SIG-M5 treated with dmso at 0.1 percent for 504 hours (cell line): ENCODE measurements at regions not wholly inside any gene's neighbourhood (a gene's known extent, or its start where the extent isn't known, plus 50 kb on each side); places are given as distances from the start of the nearest gene placed in this dataset.

Experiments
- DNase-seq: peaks from one replicate; lab custom pipeline; 2025; ENCODE audit not compliant: unreplicated experiment; lab: John Stamatoyannopoulos, UW

DNA sequence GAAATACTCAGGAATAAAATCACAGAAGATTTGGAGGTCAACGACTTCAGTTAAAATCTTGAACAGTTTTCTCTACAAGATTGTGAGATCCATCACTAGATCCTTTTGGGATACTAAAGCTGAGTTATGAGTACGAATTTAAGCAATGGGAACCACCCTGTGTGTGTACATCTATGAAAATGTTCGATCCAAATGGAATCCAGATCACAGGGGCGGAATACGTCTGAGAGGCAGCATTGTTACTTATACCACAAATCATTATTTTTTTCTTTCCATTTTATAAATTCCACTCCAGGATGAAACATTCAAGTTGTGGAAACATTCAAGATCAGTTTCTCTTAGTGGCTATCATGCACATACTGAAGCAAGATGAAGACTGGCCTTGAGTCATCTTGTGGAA is 239.3 kb upstream of the PAPPA start:
- DNase-seq, result no peak

DNA sequence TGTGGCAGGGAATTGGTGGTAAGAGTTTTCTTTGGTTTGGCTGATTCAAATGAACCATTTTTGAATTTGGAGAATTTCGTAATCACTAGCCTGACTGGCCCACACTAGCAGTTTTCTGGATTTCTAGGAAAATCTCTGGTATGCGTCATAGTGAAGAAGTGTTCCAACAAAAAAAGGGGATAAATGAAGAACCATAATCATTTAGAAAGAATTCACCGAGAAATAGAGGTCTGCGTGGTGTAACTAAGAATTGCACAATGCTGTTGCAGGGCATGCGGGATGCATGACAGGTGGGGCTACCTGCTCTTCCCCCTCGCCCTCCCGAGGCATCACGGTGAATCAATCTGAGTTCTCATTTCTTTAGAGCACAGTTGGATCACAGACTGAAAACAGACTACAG is 232.3 kb upstream of the PAPPA start:
- no peak for DNase-seq

DNA sequence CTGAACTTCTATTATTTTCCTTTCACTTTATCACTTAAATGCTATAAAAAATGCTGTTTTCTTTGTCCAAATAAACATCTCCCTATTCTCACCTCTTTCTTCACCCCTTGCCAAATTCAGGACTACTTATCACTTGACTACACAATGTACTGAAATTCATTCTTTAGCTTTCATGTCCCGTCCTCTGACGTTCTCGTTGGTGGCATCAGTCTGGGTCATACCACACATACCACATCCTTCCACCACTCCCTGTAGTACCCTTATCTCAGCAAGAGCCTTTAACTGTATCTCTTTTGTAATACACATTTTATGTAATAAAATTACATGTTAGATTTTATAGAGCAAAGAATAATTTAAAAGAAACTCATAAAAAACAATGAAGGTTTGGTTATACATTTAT is 231.1 kb upstream of the PAPPA start:
- DNase-seq, result no peak

DNA sequence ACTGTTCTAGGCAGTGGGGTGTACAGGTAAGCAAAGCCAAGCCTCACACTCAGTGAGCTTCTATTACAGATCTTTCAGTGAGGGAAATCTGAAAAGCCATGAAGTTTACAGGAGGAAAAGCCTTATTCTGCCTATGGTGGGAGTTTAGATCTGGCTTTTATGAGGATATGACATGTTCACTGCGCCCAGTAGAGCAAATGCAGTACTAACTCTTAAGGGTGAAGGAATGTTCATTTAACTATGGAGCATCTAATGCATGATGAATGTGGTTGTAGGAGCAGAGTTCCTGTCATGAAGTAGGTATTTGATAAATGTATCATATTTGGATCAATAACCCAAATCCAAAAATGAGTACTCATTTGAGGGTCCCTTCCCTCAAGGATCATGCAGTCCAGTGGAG is 230.2 kb upstream of the PAPPA start:
- no peak for DNase-seq

DNA sequence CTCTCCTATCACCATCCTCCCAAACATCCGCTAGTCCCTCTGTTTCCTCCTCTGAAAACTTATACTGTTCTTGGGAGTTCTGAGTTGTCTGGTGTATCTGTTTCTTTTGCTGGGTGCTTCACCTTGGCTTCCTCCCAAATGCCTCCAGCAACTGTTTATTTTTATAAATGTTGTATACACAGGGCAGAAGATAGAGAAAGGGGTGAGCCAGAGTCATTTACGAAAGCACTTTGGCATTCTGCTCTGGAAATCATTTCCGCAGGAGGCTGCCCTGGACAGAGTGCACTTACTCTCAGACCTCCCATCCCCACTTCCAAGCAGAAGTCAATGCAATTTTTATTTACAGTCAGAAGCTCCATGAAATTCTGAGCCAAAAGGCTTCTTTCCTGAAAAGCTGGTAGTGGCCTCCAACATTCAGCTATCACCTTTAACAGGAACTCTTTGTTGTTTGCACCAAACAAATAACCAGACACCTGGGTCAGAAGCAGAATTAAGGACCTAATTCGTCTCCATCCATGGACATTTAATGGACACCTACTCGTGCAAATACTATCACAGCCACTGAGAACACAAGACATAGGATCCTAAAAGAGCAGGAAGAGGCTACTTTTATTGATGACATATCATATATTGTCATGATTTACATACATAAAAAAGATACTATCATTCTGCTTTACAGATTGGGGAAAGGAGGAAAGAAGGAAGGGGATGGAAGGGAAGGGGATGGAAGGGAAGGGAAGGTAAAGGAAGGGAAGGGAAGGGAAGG is 229.5 kb upstream of the PAPPA start:
- DNase-seq, result no peak

DNA sequence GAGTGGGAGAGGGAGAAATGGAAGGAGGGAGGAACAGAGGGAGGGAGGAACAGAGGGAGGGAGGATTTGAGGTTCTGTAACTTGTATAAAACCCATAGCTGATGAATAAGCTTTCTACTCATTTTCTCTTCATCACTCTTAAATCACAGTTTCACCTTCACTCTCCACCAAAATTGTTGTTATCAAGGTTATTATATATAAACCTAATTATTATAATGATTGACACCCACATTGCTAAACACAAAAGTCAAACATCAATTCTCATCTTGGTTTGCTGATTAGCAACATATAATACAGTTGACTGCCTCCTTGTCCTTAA is 229.0 kb upstream of the PAPPA start:
- DNase-seq, result no peak

DNA sequence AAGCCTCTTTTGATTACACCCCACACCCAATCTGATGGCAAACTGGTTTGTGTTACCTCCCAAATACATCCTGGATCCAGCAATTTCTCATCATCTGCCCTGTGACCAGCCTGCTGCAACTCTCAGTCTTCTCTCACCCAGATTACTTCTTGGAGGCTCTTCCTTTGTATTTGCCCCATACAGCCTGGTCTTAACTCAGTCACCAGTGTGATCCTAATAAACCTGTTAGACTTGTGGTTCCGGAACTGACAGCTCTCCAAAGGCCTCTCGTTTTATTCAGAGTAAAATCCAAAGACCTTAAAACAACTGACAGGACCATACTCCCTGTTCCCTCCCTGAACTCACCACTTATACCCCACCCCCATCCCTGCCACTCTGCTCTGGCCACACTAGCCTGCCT is 228.2 kb upstream of the PAPPA start:
- DNase-seq, result no peak

DNA sequence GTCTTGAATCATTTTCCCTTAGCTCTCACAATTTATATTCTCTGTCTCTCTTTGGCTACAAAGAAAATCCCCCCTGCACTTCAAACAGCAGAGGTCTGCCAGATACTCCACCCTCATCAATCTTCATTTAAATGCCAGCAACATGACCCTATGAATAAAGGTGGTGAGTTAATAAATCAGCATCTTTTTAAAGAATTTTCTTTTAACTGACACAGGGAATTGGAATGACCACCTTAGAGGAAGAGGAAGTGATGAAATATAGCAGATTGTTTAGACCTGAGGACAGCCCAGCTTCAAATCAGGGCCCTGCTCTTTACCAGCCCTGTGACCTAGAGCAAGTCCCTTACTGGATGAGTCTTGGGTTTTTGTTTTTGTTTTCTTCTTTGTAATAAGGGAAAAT is 223.1 kb upstream of the PAPPA start:
- no peak for DNase-seq

DNA sequence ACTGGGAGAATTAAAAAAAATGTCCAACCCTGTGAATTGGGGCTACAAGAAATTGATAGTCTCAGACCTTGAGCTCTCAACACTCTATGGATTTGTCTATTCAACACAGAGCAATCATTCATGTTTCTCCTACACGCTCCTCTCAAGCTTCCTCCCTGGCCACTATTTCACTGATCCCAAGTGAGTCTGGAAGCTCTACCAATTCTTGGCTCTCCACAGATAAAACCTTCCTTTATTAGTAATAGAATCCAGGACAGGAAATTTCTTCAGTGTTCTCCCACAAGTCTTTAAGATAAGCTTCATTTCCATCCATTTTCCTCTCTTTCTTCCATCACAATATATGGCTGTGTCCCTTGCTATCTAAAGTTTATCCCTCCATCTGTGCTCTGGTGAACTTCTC is 215.1 kb upstream of the PAPPA start:
- no peak for DNase-seq

DNA sequence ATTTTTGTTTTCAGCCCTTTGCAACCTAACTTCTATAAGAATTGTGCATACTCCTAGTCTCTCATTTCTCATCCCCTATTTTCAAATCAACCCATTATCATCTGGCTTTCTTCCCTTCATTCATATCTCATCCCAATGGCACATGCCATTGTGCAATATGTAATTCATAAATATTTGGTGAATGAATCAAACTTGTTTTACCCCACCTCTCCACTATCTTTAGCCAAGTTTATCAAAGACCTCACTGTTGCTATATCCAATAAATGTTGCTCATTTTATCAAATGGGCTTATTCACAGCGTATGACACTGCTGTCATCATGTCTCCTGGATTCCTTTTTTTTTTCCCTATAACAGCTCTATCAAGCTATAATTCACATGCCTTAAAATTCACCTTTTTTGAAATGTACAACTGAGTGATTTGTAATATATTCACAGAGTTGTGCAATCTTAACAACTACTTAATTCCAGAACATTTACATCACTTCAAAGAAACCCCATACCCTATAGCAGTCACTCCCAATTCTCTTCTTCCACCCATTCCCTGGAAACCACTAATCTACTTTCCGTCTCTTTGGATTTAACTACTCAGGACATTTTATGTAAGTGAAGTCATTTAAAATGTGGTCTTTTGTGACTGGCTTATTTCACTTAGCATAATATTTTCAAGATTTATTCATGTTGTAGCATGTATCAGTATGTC is 214.4 kb upstream of the PAPPA start:
- DNase-seq, result no peak

DNA sequence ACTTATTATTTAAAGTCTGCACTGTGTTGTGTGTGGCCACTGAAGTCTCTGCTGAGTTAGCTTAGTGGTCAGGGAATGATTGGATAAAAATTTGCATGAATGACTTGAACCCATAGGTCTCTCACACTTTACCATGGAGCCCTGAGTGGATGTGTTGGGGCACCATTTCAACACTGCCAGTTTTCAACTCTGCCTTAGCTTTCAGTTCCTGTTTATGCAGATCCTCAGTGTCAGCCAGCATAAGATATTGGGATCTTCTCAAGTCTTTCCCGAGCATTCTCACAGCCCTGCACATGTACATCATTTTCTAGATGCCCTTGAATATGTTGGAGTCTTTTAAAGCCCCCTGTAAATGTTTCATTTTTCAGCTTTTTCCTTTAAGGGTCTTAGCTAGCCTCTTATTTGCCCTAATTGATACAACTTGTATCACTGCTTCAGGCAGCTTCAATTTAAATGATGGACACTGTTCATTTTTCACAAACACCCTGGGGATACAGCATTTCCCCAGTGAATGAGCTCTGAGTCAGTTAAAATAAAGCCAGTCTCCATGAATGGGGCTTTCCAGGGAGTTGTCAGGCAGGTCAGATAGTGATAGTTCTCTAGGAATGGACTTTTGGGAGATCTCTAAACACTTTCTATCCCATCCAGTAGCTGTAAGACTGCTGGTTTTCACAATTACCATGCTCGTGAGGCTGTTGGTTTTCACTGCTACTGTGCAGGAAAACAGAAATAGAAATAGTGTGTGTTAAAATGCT is 211.9 kb upstream of the PAPPA start:
- no peak for DNase-seq

DNA sequence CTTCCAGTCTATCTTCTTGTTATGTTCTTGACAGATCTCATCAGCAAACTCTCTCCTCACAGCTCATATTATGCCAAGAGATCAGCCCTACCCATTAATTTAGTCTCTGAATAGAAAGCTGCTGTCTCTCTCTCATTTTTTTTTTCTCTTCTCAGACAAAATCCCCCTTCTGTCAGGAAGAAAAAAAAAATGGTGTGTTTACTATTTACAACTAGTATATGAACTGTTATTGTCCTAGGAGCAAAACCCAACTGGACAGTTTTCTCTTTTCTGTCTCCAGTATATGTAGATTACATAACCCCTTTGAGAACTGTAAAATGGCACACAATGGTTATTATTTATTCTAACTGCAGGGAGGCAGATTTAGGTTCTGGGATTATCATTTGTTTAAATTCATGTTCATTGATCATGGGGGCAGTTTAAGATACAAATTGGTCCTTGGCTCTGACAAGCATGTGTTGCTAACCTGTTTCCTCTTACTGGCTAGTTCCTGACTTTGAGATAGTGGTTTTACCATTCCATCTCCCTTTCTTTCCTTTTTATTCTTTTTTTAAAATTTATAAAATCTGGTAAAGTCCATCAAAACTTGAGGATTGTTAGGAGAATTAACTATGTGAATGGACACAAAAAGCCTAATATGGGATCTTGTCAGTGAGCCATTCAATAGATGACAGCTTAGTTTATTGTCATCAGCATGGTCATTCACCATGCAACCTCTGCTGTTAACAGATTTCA is 210.0 kb upstream of the PAPPA start:
- DNase-seq, result no peak

DNA sequence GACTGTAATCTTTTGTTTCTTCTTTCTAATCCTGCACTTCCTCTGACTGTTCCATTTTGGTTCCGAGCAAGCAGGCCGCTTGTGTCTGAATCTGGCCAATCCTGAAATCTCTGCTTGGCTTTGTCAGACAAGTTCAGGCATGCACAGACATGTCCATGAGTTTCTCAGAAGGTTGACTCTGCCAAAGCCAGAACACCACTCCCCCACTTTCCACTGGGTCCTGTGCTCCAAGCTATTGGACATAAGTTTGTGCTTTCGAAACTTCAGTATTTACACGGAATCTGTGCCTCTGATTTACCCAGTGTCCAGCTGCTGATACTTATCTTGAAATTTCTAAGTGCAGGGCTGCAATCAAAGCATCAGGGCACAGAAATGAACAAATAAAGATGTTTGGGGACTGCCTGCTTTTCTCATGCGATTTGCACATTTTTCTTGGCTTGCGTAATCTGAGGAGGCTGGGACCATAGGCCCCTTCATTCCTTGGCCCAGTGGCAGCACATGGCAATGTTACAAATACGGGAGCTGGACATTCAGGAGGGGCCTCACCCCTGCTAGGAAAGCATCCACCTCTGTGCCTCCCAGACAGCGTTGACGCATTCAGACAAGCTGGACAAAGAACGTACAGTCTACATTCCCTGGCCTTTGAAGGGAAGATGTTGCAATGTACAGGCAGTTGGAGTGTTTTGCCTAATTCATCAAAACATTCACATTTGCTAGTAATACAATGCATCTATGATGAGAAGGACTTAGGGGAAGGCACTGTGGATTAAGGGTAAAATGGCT is 209.2 kb upstream of the PAPPA start:
- no peak for DNase-seq

DNA sequence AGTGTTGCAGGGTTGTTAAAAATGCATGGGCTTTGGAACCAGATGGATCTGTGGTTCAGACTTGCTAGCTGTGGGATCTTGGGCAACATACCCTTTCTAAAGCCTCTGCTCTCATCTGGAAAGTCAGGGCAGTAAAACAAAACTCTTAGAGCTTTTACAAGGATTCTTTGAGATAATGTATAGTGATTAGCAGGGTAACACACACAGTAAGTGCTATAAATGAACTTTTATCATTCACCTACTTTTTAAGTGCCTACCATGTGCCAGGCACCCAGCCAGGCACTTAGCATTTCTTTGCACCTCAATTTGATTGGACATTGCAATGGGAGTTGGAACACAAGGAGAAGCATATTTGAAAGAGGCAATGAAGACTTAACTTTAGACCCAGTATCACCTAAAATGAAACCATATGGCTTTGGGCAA is 208.6 kb upstream of the PAPPA start:
- DNase-seq, result no peak

DNA sequence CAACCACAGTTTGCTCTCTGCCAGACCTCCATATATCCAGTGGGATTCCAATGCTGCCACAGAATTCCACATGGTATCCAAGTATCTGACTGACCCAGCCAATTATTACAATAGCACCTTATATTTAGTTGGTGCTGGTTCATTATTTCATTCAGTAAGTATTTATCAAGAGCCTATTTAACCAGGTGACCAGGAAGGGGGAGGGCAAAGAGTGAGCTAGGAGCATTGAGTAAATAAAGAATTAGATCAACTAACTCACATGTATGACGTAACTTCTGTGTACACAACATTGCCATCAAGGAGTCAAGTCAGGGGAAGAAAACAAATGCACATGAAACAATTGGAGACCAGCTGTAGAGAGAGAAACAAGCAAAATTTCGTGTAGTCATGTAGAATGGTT is 207.1 kb upstream of the PAPPA start:
- DNase-seq, result no peak

DNA sequence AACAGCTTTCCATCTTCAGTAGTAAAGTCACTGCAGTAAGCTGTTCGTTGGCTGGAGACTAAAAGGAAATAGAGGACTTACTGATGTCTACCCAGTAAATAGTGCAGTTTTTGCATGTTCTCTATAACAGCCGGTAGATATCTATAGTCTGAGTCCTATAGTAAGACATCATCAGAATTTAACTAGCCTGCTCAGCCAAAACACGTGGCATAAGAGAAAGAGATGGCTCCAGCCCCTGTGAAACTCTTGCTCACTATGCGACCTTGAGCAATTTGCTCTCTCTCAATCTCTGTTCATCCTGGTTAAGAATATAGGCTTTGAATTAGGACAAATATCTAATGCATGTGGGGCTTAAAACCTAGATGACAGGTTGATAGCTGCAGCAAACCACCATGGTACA is 201.6 kb upstream of the PAPPA start:
- DNase-seq, result no peak

DNA sequence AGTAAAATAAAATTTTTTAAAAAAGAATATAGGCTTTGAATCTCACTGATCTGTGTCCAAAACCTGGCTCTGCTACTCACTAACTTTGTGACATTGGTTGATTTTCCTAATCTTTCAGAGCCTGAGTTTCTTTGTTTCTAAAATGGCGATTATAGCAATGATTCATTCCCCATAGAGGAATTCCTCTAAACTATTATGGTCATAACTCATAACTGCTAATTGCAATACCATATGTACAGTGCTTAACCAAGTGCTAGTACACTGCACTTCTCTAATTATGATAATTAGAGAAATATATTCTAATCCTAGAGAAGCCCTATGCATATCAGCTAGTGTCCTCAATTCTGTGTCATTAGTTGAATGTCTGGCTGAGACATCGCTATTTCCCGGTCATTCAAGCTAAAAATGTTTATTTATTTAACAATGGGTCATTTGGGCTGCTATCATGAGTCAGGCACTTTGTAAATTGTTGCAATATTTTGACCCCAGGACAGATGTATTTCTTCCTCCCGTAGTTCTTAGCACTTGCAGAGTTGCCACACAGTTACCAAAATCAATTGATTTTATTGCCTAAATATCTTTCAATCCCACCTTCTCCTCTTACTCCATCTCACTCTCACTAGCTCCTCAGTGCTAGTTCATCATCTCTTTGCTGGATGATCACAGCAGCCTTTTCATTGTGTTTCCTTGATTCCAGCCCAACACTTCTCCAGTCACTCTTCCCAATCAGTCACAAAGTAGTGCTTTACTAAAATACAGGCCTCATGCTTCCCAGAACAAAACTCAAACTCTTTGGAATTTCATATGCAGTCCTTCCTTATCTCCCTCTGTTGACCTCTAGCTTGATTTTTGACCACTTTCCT is 200.9 kb upstream of the PAPPA start:
- DNase-seq, result no peak

DNA sequence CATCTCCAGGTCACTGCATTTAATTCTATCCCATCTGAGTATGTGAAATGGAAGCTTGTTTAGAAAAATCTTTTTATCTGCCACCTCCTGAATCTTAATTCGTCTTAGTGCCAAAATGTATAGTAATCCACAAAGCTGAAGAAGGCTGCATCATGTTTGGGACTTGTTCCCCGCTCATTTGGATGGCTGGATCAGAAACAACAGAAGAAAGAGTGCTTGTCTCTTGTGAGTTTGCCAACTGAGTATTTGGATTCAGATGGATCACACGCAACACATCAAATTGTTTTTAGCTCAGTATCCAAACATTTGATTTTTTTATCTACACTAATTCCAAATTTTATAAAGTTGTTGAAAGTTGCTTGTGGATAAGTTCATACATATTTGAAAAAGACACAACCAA is 197.2 kb upstream of the PAPPA start:
- DNase-seq, result no peak

DNA sequence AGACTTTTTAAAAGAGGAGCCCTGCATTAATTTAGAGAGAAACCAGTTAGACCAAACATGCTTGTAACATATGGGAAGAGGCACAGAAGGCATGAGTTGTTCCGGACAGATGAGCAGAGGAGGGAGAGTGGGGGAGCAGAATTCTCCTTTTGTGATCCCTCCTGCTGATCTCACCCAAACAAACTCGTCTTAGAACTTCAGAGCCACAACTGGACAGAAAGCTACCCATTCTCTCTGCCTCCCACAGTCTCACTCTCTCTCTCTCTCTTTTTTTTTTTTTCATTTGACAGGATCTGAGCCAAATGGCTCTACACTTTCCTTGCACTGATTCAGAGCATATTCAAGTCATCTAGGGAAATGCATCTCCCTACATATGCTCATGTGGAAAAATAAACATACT is 196.0 kb upstream of the PAPPA start:
- DNase-seq, result no peak
